ENCODE measurements at regions not wholly inside any gene's neighbourhood (a gene's known extent, or its start where the extent isn't known, plus 50 kb on each side); places are given as distances from the start of the nearest gene placed in this dataset.
"Not testable (repeated sequence)": the region's sequence is repeated elsewhere in the genome, so short reads cannot be mapped to it uniquely, and the experiment has no call there.

DNA sequence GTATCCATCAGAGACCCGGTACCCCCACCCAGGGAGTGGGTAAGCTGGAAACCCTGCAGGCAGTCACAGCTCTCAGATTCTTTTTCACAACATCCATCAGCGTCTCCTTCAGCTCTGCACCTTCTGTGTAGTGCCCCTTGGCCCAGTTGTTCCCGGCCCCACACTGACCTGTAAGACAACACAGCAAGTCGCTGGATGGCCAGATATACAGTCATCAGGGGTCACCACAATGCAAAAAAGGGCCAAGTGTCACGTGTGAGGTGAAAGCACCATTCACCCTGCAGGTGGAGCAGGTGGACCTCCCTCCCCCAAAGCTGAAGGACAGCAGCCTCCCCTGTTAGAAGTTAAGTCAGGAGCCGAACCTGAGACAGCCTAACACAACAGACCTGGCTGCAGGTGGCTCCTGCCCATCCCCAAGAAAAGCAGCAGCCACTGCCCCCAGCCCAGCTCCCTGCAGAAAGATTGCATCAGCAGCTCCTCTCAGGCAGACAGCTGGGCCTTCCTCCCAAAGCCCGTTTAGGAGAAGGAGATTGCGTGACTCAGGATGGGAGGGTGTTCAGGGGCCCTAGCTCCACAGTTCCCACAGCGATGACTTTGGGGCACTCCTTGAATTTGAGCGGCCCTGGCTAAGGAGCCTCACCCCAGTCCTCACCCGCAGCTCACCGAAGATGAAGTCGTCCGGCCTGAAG, 69.3 kb upstream of the ZNF678 start:
- CTCF ChIA-PET, result not testable (repeated sequence)

DNA sequence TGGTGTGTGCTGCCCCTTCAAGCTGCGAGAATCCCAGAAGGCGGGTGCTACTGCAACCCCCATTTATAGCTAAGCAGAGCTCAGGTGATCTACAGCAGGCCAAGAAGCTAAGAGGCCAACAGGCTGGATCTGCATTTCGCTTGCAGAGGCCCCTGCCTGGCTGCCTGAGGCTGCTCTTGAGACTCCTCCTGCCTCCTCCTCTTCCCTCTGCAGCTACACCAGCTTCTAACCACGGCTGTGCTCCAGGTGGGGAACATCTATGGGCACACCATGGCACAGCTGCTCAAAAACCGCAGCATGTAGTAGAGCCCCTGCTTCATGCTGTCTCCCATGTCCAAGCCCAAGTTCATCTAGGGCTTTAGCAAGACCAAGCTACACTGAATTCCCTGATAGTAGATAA, 72.9 kb upstream of the ZNF678 start:
- dilution Hi-C loops (cut with MboI; ENCODE audit: extremely low pct_ligation_motif_present, low sequenced_read_pairs), result no loop called here

More for the DNA sequence above, 69.3 kb upstream of the ZNF678 start:
- H3K79me2 ChIP-seq (ENCODE audit: control insufficient read depth, insufficient read depth, low read length); H3K36me3 ChIP-seq (ENCODE audit: control insufficient read depth in 2 of 2, extremely low read depth in 1 of 2, insufficient read depth in 2 of 2, low read length in 2 of 2); BruUV-seq (replicated peaks); dilution Hi-C loops (cut with MboI; ENCODE audit: extremely low pct_ligation_motif_present, low sequenced_read_pairs); H3K9me3 ChIP-seq (replicated peaks; ENCODE audit: control insufficient read depth, insufficient read depth, low read length); H3K4me3 ChIP-seq (replicated peaks in 1 of 3; ENCODE audit: insufficient read depth in 1 of 3, low read depth in 1 of 3, low read length in 3 of 3); FAIRE-seq; H3K4me2 ChIP-seq (ENCODE audit: insufficient read depth, low read length); H4K20me1 ChIP-seq (replicated peaks; ENCODE audit: control insufficient read depth, extremely low read depth, insufficient read depth, low read length); POLR2A ChIA-PET; H3K27ac ChIP-seq (ENCODE audit: insufficient read depth, low read depth, low read length); intact Hi-C loops (cut with micrococcal nuclease); H3K27me3 ChIP-seq (ENCODE audit: control insufficient read depth in 2 of 2, insufficient read depth in 2 of 2, low read length in 2 of 2); H3K9me1 ChIP-seq (replicated peaks; ENCODE audit: control insufficient read depth, extremely low read depth, insufficient read depth, low read length); H3K4me1 ChIP-seq (ENCODE audit: control insufficient read depth, extremely low read depth, insufficient read depth, low read length); H3K9ac ChIP-seq (replicated peaks; ENCODE audit: extremely low read depth, insufficient read depth, low read length); H2AFZ ChIP-seq (ENCODE audit: low read depth, low read length); DNase-seq (ENCODE audit: low read depth, low spot score): not testable (repeated sequence)

More for the DNA sequence above, 72.9 kb upstream of the ZNF678 start:
- Histone ChIP-seq H3K27ac (ENCODE audit: insufficient read depth, low read depth, low read length) (no peak overlapping the region), H3K9me1 (replicated peaks; ENCODE audit: control insufficient read depth, extremely low read depth, insufficient read depth, low read length) (no peaks in the 10 kb centered on the region), H3K4me3 (replicated peaks in 1 of 3; ENCODE audit: insufficient read depth in 1 of 3, low read depth in 1 of 3, low read length in 3 of 3) (no peak overlapping the region), H3K9ac (replicated peaks; ENCODE audit: extremely low read depth, insufficient read depth, low read length) (no peak overlapping the region), H3K27me3 (ENCODE audit: control insufficient read depth in 2 of 2, insufficient read depth in 2 of 2, low read length in 2 of 2) (peaks cover 0 to 2% of the 10 kb centered on the region in 2 experiments), H3K4me1 (ENCODE audit: control insufficient read depth, extremely low read depth, insufficient read depth, low read length) (no peaks in the 10 kb centered on the region), H4K20me1 (replicated peaks; ENCODE audit: control insufficient read depth, extremely low read depth, insufficient read depth, low read length) (no peaks in the 10 kb centered on the region), H3K9me3 (replicated peaks; ENCODE audit: control insufficient read depth, insufficient read depth, low read length) (no peaks in the 10 kb centered on the region), H3K4me2 (ENCODE audit: insufficient read depth, low read length) (no peak overlapping the region), H3K79me2 (ENCODE audit: control insufficient read depth, insufficient read depth, low read length) (no peaks in the 10 kb centered on the region), H2AFZ (ENCODE audit: low read depth, low read length) (no peak overlapping the region), H3K36me3 (ENCODE audit: control insufficient read depth in 2 of 2, extremely low read depth in 1 of 2, insufficient read depth in 2 of 2, low read length in 2 of 2) (no peaks in the 10 kb centered on the region)
- no TSS peak for BruUV-seq (replicated peaks)
- DNase-seq (ENCODE audit: low read depth, low spot score) (no peak), FAIRE-seq (no peak)
- ChIA-PET CTCF (interaction anchor here (1.8 to 1.9 kb wide), 2 partner anchors 10 to 52 kb away, joined by 7 to 9 read pairs; no protein-coding TSS in a partner anchor), POLR2A (no interaction called here)
- TF ChIP-seq JUN (IDR thresholded peaks at IDR 0.05; ENCODE audit: borderline replicate concordance, insufficient read depth, insufficient read length, low read depth) (no peak), GATA2 (IDR thresholded peaks at IDR 0.05; ENCODE audit: insufficient read depth, insufficient read length, low read depth, low read length) (no peak), FOS (IDR thresholded peaks at IDR 0.05; ENCODE audit: borderline replicate concordance, insufficient read depth, low read length) (no peak), MYC (IDR thresholded peaks at IDR 0.05; ENCODE audit: low read depth, low read length) (no peak), EZH2 (IDR thresholded peaks at IDR 0.05; ENCODE audit: borderline replicate concordance, low read depth, low read length, severe bottlenecking) (no peak), POLR2A (IDR thresholded peaks at IDR 0.05; ENCODE audit: low read depth, low read length) (no peak), POLR2AphosphoS5 (IDR thresholded peaks at IDR 0.05; ENCODE audit: insufficient read depth, low read depth, low read length) (no peak)
- TF ChIP-seq, protein P1, sequence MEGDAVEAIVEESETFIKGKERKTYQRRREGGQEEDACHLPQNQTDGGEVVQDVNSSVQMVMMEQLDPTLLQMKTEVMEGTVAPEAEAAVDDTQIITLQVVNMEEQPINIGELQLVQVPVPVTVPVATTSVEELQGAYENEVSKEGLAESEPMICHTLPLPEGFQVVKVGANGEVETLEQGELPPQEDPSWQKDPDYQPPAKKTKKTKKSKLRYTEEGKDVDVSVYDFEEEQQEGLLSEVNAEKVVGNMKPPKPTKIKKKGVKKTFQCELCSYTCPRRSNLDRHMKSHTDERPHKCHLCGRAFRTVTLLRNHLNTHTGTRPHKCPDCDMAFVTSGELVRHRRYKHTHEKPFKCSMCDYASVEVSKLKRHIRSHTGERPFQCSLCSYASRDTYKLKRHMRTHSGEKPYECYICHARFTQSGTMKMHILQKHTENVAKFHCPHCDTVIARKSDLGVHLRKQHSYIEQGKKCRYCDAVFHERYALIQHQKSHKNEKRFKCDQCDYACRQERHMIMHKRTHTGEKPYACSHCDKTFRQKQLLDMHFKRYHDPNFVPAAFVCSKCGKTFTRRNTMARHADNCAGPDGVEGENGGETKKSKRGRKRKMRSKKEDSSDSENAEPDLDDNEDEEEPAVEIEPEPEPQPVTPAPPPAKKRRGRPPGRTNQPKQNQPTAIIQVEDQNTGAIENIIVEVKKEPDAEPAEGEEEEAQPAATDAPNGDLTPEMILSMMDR (IDR thresholded peaks at IDR 0.05; ENCODE audit: extremely low read depth in 1 of 2, insufficient read depth in 1 of 2, low read depth in 1 of 2, low read length in 2 of 2), result no peak
- TF ChIP-seq, protein P2, sequence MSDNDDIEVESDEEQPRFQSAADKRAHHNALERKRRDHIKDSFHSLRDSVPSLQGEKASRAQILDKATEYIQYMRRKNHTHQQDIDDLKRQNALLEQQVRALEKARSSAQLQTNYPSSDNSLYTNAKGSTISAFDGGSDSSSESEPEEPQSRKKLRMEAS (IDR thresholded peaks at IDR 0.05; ENCODE audit: insufficient read depth, insufficient read length), result no peak
- intact Hi-C loops (cut with micrococcal nuclease), result no loop called here

All from endothelial cell of umbilical vein (primary cell).